ENCODE measurements at regions not wholly inside any gene's neighbourhood (a gene's known extent, or its start where the extent isn't known, plus 50 kb on each side); places are given as distances from the start of the nearest gene placed in this dataset.

DNA sequence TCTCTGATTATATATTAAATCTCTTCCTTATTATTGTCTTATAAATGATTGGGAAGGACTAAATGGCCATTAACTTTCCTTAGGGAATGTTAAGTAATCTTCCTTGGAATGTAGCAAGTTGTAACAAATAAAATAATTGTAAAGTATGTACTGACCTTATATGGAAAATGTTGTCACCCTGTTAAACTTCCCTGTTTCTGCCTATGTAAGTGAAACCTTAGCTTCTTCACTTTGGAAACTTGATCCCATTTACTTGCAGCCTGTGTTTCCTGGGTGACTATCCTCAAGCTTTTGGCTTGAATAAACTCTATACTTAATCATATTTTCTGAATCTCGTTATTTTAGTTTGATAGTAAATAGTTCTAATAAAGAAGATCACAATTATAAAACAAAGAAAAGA lies 519.5 kb upstream of the PTCHD4 start:
- CTCF ChIA-PET: interaction anchor here in 1 of 2 donors (0.5 kb wide), 1 partner anchor 10 kb away, joined by 5 read pairs; no protein-coding TSS in a partner anchor
- Mint-ChIP-seq H3K27me3 (no peaks in the 10 kb centered on the region), H3K27ac (no peak overlapping the region), H3K4me1 (no peaks in the 10 kb centered on the region), H3K36me3 (no peaks in the 10 kb centered on the region), H3K9me3 (peaks cover 4 to 7% (median 7%) of the 10 kb centered on the region in 3 donors), H3K4me3 (no peak overlapping the region)
- H3K27me3 ChIP-seq (replicated peaks in 1 of 2; ENCODE audit: control insufficient read depth in 2 of 2, extremely low read depth in 1 of 2, insufficient read depth in 2 of 2, low read length in 1 of 2): no peaks in the 10 kb centered on the region
- no peak overlapping the region for H3K27ac ChIP-seq (ENCODE audit: low read length)
- no CpG with 5 or more reads among the region's 1 CpG for WGBS (ENCODE audit: insufficient coverage)
- H3K4me1 ChIP-seq (ENCODE audit: control insufficient read depth in 1 of 2, extremely low read depth in 1 of 2, insufficient read depth in 2 of 2, low read length in 2 of 2): no peaks in the 10 kb centered on the region
- H3K9me3 ChIP-seq: no peaks in the 10 kb centered on the region
- no peak overlapping the region for H3K4me3 ChIP-seq (ENCODE audit: control insufficient read depth in 1 of 2, extremely low read depth in 1 of 2, low read length in 1 of 2)
- DNase-seq: no peak
- no peaks in the 10 kb centered on the region for H3K36me3 ChIP-seq (ENCODE audit: control insufficient read depth in 2 of 2, extremely low read depth in 1 of 2, insufficient read depth in 1 of 2, low read length in 1 of 2)
- POLR2A ChIA-PET: no interaction called here
- ATAC-seq (replicated peaks in 1 of 4): no peak

DNA sequence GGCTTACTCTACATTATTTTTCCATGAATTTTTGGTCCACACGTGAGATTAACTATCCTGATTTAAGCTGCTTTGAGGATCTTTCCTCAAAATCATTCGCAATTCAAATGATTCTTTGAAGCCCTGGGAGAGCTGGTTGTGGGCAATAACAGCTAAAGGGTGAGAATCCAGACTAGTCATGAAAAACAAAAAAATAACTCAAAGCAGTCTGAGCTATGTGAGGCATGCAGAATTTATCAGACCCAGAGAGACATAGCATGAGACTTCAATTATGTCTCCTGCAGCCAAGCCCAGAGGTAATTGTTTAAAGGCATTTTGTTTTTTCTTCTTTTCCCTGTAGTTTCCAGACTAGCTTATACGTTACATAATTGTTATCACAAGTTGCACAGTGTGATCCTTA lies 517.3 kb upstream of the PTCHD4 start:
- ATAC-seq (replicated peaks in 1 of 4) (no peak), DNase-seq (no peak)
- H3K27ac ChIP-seq (ENCODE audit: low read length): no peak overlapping the region
- CTCF ChIA-PET: no interaction called here
- Mint-ChIP-seq H3K36me3 (no peaks in the 10 kb centered on the region), H3K4me3 (no peak overlapping the region), H3K27me3 (no peaks in the 10 kb centered on the region), H3K9me3 (peaks cover 4 to 12% (median 11%) of the 10 kb centered on the region in 3 donors), H3K4me1 (no peaks in the 10 kb centered on the region), H3K27ac (no peak overlapping the region)
- no peak overlapping the region for H3K4me3 ChIP-seq (ENCODE audit: control insufficient read depth in 1 of 2, extremely low read depth in 1 of 2, low read length in 1 of 2)
- POLR2A ChIA-PET: no interaction called here
- H3K9me3 ChIP-seq: no peaks in the 10 kb centered on the region
- H3K36me3 ChIP-seq (ENCODE audit: control insufficient read depth in 2 of 2, extremely low read depth in 1 of 2, insufficient read depth in 1 of 2, low read length in 1 of 2): no peaks in the 10 kb centered on the region
- no CpG with 5 or more reads among the region's 3 CpGs for WGBS (ENCODE audit: insufficient coverage)
- H3K4me1 ChIP-seq (ENCODE audit: control insufficient read depth in 1 of 2, extremely low read depth in 1 of 2, insufficient read depth in 2 of 2, low read length in 2 of 2): no peaks in the 10 kb centered on the region
- no peaks in the 10 kb centered on the region for H3K27me3 ChIP-seq (replicated peaks in 1 of 2; ENCODE audit: control insufficient read depth in 2 of 2, extremely low read depth in 1 of 2, insufficient read depth in 2 of 2, low read length in 1 of 2)

DNA sequence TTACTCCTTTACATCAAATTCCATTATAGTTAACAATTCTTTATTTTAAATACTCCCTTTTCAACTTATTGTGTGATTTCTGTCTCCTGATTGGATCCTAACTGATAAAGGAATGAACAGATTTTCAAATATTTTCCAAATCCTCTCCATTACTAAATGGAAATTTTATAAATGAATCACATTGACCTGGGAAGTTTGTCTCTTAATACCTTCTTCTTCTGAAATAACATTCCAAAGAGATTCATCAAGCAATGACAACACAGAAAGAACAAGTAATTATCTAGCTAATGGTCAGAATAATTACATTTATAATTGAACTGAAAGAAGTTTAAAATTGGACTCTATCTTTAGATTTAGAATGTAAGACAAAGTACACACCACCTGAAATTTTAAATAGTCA lies 515.4 kb upstream of the PTCHD4 start:
- no peaks in the 10 kb centered on the region for H3K36me3 Mint-ChIP-seq
- POLR2A ChIA-PET: no interaction called here

DNA sequence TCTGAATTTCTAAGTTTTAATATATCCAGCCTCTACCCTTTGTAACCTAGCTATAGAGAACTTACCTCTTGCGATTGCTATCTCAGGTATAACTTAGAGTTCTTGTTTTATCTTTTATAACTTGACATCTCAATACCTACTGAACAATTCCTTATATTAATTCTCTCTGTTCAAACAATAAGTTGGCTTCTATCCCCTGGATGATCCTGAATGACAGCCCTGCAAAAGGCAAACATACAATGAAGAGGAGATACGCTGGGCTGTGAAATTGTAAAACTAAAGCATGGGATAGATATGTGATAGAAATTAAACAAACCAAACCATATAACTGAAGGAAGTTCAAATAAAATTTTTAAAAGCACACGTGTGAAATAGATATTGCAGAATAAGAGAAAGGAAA lies 513.6 kb upstream of the PTCHD4 start:
- ATAC-seq (replicated peaks in 1 of 4) (no peak), DNase-seq (no peak)
- no peaks in the 10 kb centered on the region for H3K4me1 ChIP-seq (ENCODE audit: control insufficient read depth in 1 of 2, extremely low read depth in 1 of 2, insufficient read depth in 2 of 2, low read length in 2 of 2)
- WGBS (ENCODE audit: insufficient coverage): 83% methylated on average over 1 of the region's 3 CpGs
- H3K27me3 ChIP-seq (replicated peaks in 1 of 2; ENCODE audit: control insufficient read depth in 2 of 2, extremely low read depth in 1 of 2, insufficient read depth in 2 of 2, low read length in 1 of 2): no peaks in the 10 kb centered on the region
- no peaks in the 10 kb centered on the region for H3K36me3 ChIP-seq (ENCODE audit: control insufficient read depth in 2 of 2, extremely low read depth in 1 of 2, insufficient read depth in 1 of 2, low read length in 1 of 2)
- no peak overlapping the region for H3K4me3 Mint-ChIP-seq
- H3K36me3 Mint-ChIP-seq: no peaks in the 10 kb centered on the region
- CTCF ChIA-PET: no interaction called here
- no peak overlapping the region for H3K4me3 ChIP-seq (ENCODE audit: control insufficient read depth in 1 of 2, extremely low read depth in 1 of 2, low read length in 1 of 2)
- POLR2A ChIA-PET: no interaction called here
- H3K9me3 Mint-ChIP-seq: peaks cover 2 to 5% (median 4%) of the 10 kb centered on the region in 3 donors
- H3K27ac Mint-ChIP-seq: no peak overlapping the region
- no peaks in the 10 kb centered on the region for H3K9me3 ChIP-seq
- no peak overlapping the region for H3K27ac ChIP-seq (ENCODE audit: low read length)
- no peaks in the 10 kb centered on the region for H3K27me3 Mint-ChIP-seq
- no peaks in the 10 kb centered on the region for H3K4me1 Mint-ChIP-seq

More for the DNA sequence above, 515.4 kb upstream of the PTCHD4 start:
- no peaks in the 10 kb centered on the region for H3K9me3 ChIP-seq
- no peaks in the 10 kb centered on the region for H3K4me1 ChIP-seq (ENCODE audit: control insufficient read depth in 1 of 2, extremely low read depth in 1 of 2, insufficient read depth in 2 of 2, low read length in 2 of 2)
- no peaks in the 10 kb centered on the region for H3K36me3 ChIP-seq (ENCODE audit: control insufficient read depth in 2 of 2, extremely low read depth in 1 of 2, insufficient read depth in 1 of 2, low read length in 1 of 2)
- H3K4me3 Mint-ChIP-seq: no peak overlapping the region
- H3K27me3 Mint-ChIP-seq: no peaks in the 10 kb centered on the region
- no peak overlapping the region for H3K27ac ChIP-seq (ENCODE audit: low read length)
- H3K4me3 ChIP-seq (ENCODE audit: control insufficient read depth in 1 of 2, extremely low read depth in 1 of 2, low read length in 1 of 2): no peak overlapping the region
- no peak overlapping the region for H3K27ac Mint-ChIP-seq
- DNase-seq (no peak), ATAC-seq (replicated peaks in 1 of 4) (no peak)
- H3K27me3 ChIP-seq (replicated peaks in 1 of 2; ENCODE audit: control insufficient read depth in 2 of 2, extremely low read depth in 1 of 2, insufficient read depth in 2 of 2, low read length in 1 of 2): no peaks in the 10 kb centered on the region
- no peaks in the 10 kb centered on the region for H3K4me1 Mint-ChIP-seq
- H3K9me3 Mint-ChIP-seq: peaks cover 4 to 10% (median 10%) of the 10 kb centered on the region in 3 donors
- CTCF ChIA-PET: no interaction called here

DNA sequence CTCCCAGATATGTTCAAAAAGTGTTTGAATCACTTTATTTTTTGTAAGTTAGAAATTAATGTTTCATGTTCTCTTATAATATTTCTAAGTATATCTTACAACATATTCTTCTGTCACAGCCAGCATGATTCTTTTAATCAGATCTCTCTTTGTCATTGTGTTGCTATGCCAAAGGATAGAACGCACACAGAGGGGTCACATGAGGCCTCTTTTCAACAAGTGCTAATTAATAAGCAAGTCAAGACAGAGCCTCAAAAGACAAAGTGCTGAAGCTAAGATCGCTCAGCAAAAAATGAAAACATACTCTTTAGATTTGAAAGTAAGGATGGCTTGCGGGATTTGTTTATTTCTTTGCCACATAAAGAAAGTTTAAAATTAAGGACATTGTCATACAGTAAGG lies 508.8 kb upstream of the PTCHD4 start:
- Mint-ChIP-seq H3K36me3 (no peaks in the 10 kb centered on the region), H3K9me3 (peaks cover 3 to 10% (median 4%) of the 10 kb centered on the region in 3 donors), H3K4me1 (no peaks in the 10 kb centered on the region), H3K27ac (no peak overlapping the region), H3K27me3 (no peaks in the 10 kb centered on the region), H3K4me3 (no peak overlapping the region)
- POLR2A ChIA-PET: no interaction called here
- Histone ChIP-seq H3K27me3 (replicated peaks in 1 of 2; ENCODE audit: control insufficient read depth in 2 of 2, extremely low read depth in 1 of 2, insufficient read depth in 2 of 2, low read length in 1 of 2) (no peaks in the 10 kb centered on the region), H3K4me3 (ENCODE audit: control insufficient read depth in 1 of 2, extremely low read depth in 1 of 2, low read length in 1 of 2) (no peak overlapping the region), H3K36me3 (ENCODE audit: control insufficient read depth in 2 of 2, extremely low read depth in 1 of 2, insufficient read depth in 1 of 2, low read length in 1 of 2) (no peaks in the 10 kb centered on the region), H3K9me3 (no peaks in the 10 kb centered on the region), H3K27ac (ENCODE audit: low read length) (no peak overlapping the region), H3K4me1 (ENCODE audit: control insufficient read depth in 1 of 2, extremely low read depth in 1 of 2, insufficient read depth in 2 of 2, low read length in 2 of 2) (no peaks in the 10 kb centered on the region)
- no peak for DNase-seq
- CTCF ChIA-PET: no interaction called here
- ATAC-seq (replicated peaks in 1 of 4): no peak
- 80% methylated on average over 2 of the region's 3 CpGs for WGBS (ENCODE audit: insufficient coverage)

DNA sequence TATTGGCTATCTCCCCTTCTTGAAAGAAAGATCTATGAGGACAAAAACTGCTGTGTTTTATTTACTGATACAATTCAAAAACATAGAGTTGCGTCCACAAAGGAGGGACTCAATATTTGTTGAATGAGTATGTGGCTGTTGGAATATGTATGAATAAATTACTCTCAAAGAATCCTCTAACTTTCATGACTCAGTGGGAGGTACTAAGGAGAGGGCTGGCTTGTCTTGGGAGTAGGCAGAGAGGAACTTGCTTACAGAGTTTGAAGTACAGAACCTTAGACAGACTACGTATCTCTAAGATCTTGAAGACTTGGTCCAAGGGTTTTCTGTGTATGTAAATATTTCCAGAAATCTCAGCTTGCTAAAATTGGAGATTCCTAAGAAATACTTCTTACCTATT lies 504.0 kb upstream of the PTCHD4 start:
- peaks cover 5 to 9% (median 8%) of the 10 kb centered on the region in 3 donors for H3K9me3 Mint-ChIP-seq
- H3K27me3 Mint-ChIP-seq: no peaks in the 10 kb centered on the region
- Histone ChIP-seq H3K36me3 (ENCODE audit: control insufficient read depth in 2 of 2, extremely low read depth in 1 of 2, insufficient read depth in 1 of 2, low read length in 1 of 2) (no peaks in the 10 kb centered on the region), H3K27me3 (replicated peaks in 1 of 2; ENCODE audit: control insufficient read depth in 2 of 2, extremely low read depth in 1 of 2, insufficient read depth in 2 of 2, low read length in 1 of 2) (no peaks in the 10 kb centered on the region), H3K9me3 (no peaks in the 10 kb centered on the region), H3K4me3 (ENCODE audit: control insufficient read depth in 1 of 2, extremely low read depth in 1 of 2, low read length in 1 of 2) (no peak overlapping the region), H3K4me1 (ENCODE audit: control insufficient read depth in 1 of 2, extremely low read depth in 1 of 2, insufficient read depth in 2 of 2, low read length in 2 of 2) (no peaks in the 10 kb centered on the region), H3K27ac (ENCODE audit: low read length) (no peak overlapping the region)
- H3K27ac Mint-ChIP-seq: no peak overlapping the region
- no CpG with 5 or more reads among the region's 2 CpGs for WGBS (ENCODE audit: insufficient coverage)
- DNase-seq (no peak), ATAC-seq (replicated peaks in 1 of 4) (no peak)
- CTCF ChIA-PET: no interaction called here
- POLR2A ChIA-PET: no interaction called here
- no peak overlapping the region for H3K4me3 Mint-ChIP-seq
- H3K36me3 Mint-ChIP-seq: no peaks in the 10 kb centered on the region
- H3K4me1 Mint-ChIP-seq: no peaks in the 10 kb centered on the region

DNA sequence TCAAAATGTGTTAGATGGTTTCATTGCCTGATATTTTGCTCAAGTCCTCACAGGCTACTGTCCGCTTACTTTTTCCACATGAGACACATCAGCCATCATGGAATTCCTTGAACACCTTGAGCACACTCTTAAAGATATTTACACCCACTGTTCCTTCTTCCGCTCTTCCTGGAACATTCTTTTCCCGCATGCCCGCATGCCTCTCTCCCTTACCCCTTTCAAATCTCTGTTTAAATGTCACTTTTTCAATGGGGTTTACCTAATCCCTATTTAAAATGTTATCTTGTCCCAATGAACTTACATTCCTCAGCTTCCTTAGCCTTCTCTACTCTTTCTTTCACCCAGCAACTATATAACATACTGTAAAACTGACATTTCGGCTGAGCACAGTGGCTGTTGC lies 503.3 kb upstream of the PTCHD4 start:
- Histone ChIP-seq H3K27me3 (replicated peaks in 1 of 2; ENCODE audit: control insufficient read depth in 2 of 2, extremely low read depth in 1 of 2, insufficient read depth in 2 of 2, low read length in 1 of 2) (no peaks in the 10 kb centered on the region), H3K4me1 (ENCODE audit: control insufficient read depth in 1 of 2, extremely low read depth in 1 of 2, insufficient read depth in 2 of 2, low read length in 2 of 2) (no peaks in the 10 kb centered on the region), H3K4me3 (ENCODE audit: control insufficient read depth in 1 of 2, extremely low read depth in 1 of 2, low read length in 1 of 2) (no peak overlapping the region), H3K27ac (ENCODE audit: low read length) (no peak overlapping the region), H3K9me3 (no peaks in the 10 kb centered on the region), H3K36me3 (ENCODE audit: control insufficient read depth in 2 of 2, extremely low read depth in 1 of 2, insufficient read depth in 1 of 2, low read length in 1 of 2) (no peaks in the 10 kb centered on the region)
- 95% methylated on average over 4 of the region's 5 CpGs for WGBS (ENCODE audit: insufficient coverage)
- Mint-ChIP-seq H3K4me3 (no peak overlapping the region), H3K4me1 (no peaks in the 10 kb centered on the region), H3K27ac (no peak overlapping the region), H3K27me3 (no peaks in the 10 kb centered on the region), H3K36me3 (no peaks in the 10 kb centered on the region), H3K9me3 (peaks cover 8 to 10% (median 9%) of the 10 kb centered on the region in 3 donors)
- no peak for DNase-seq
- ATAC-seq (replicated peaks in 1 of 4): no peak
- CTCF ChIA-PET: no interaction called here
- POLR2A ChIA-PET: no interaction called here
